Breast epithelium (tissue), 4 donors: ENCODE measurements at regions not wholly inside any gene's neighbourhood (a gene's known extent, or its start where the extent isn't known, plus 50 kb on each side); places are given as distances from the start of the nearest gene placed in this dataset.
"Not testable (repeated sequence)": the region's sequence is repeated elsewhere in the genome, so short reads cannot be mapped to it uniquely, and the experiment has no call there.

ENCODE experiments used
- DNase-seq, 2 donors: peaks; one replicate each; pipeline ENCODE4 v3.0.0-alpha.2; 2019; ENCODE audit warnings: low spot score in 2 of 2
- H3K27ac ChIP-seq, 2 donors: fragments of 200-600 bp; sonication (generic) in 1 of 2; one replicate each; pipeline ENCODE4 v1.5.1; 2016 to 2019; ENCODE audit warnings: mild to moderate bottlenecking in 1 of 2
- H3K27me3 ChIP-seq, 2 donors: fragments of 200-600 bp; sonication (generic) in 1 of 2; one replicate each; pipeline versions ENCODE4 v1.5.1 to v1.6.0; 2017 to 2019; ENCODE audit warnings: control low read depth in 1 of 2, mild to moderate bottlenecking in 1 of 2
- H3K36me3 ChIP-seq: fragments of 200-600 bp; one replicate; pipeline ENCODE4 v1.5.1; 2019
- H3K4me1 ChIP-seq, 2 donors: fragments of 200-600 bp; sonication (generic); one replicate each; pipeline ENCODE4 v1.5.1; 2016 to 2019; ENCODE audit warnings: control low read depth in 1 of 2
- H3K4me3 ChIP-seq, 3 donors: fragments of 200-600 bp; sonication (generic); 1 replicate in 2 of 3; 2 replicates in 1 of 3; pipeline ENCODE4 v1.5.1; 2016 to 2019; ENCODE audit warnings: mild to moderate bottlenecking in 3 of 3, moderate library complexity in 2 of 3
- H3K9me3 ChIP-seq, 2 donors: fragments of 200-600 bp; sonication (generic) in 1 of 2; one replicate each; pipeline ENCODE4 v1.5.1; 2016 to 2019; ENCODE audit warnings: control low read depth in 1 of 2
- POLR2A ChIP-seq: fragments of 450-650 bp; IDR thresholded peaks from one replicate; pipeline ENCODE4 v1.6.1; 2016; ENCODE audit warnings: antibody characterized with exemption, mild to moderate bottlenecking, moderate library complexity
- POLR2AphosphoS5 ChIP-seq, 3 donors: sonication (generic); formaldehyde crosslinking; IDR thresholded peaks; one replicate each; pipeline ENCODE4 v1.6.1; 2017; ENCODE audit warnings: antibody characterized with exemption in 3 of 3
- intact Hi-C: fragments of 100-400 bp; cut with DNase I; formaldehyde crosslinking; loops from one replicate; pipeline ENCODE4 v1.15.1; 2023; ENCODE audit warnings: low total_unique reads
- TF ChIP-seq, protein P1 (sequence below), 3 donors: fragments of 450-650 bp; IDR thresholded peaks; one replicate each; pipeline ENCODE4 v1.5.1; 2016 to 2017; ENCODE audit warnings: antibody characterized with exemption in 3 of 3, mild to moderate bottlenecking in 3 of 3, moderate library complexity in 3 of 3

- H3K4me1 ChIP-seq = no peaks in the 10 kb centered on the region
- H3K36me3 ChIP-seq = no peaks in the 10 kb centered on the region
- no peak overlapping the region for H3K4me3 ChIP-seq
- no peak for DNase-seq
- intact Hi-C loops = no loop called here
- TF ChIP-seq POLR2A (no peak), POLR2AphosphoS5 (IDR thresholded peaks at IDR 0.05) (no peak)
- TF ChIP-seq, protein P1, sequence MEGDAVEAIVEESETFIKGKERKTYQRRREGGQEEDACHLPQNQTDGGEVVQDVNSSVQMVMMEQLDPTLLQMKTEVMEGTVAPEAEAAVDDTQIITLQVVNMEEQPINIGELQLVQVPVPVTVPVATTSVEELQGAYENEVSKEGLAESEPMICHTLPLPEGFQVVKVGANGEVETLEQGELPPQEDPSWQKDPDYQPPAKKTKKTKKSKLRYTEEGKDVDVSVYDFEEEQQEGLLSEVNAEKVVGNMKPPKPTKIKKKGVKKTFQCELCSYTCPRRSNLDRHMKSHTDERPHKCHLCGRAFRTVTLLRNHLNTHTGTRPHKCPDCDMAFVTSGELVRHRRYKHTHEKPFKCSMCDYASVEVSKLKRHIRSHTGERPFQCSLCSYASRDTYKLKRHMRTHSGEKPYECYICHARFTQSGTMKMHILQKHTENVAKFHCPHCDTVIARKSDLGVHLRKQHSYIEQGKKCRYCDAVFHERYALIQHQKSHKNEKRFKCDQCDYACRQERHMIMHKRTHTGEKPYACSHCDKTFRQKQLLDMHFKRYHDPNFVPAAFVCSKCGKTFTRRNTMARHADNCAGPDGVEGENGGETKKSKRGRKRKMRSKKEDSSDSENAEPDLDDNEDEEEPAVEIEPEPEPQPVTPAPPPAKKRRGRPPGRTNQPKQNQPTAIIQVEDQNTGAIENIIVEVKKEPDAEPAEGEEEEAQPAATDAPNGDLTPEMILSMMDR (IDR thresholded peaks at IDR 0.05) = no peak
- no peaks in the 10 kb centered on the region for H3K9me3 ChIP-seq
- H3K27ac ChIP-seq = no peak overlapping the region
- no peaks in the 10 kb centered on the region for H3K27me3 ChIP-seq
Measured at GRCh38 chr10:90028312-90028711, 326.9 kb downstream of the KIF20B start.

DNA sequence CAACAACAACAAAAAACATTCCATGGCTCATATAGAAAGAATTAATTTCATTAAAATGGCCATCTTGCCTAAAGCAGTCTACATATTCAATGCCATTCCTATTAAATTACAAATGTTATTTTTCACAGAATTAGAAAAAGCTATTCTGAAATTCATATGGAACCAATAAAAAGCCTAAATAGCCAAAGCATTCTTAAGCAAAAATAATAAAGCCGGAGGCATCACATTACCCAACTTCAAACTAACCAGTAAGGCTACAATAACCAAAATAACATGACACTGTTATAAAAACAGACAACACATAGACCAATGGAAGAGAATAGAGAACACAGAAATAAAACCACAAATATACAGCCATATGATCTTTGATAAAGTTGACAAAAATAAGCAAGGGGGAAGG is 330.4 kb downstream of the KIF20B start:
- H3K4me3 ChIP-seq = no peak overlapping the region
- intact Hi-C loops = no loop called here

GRCh38 chr10:90032519-90032918 is 331.1 kb downstream of the KIF20B start:
- no peaks in the 10 kb centered on the region for H3K27me3 ChIP-seq
- intact Hi-C loops = no loop called here
- no peak overlapping the region for H3K4me3 ChIP-seq
- H3K27ac ChIP-seq = no peak overlapping the region
- no peaks in the 10 kb centered on the region for H3K9me3 ChIP-seq
- DNase-seq = no peak
- no peaks in the 10 kb centered on the region for H3K4me1 ChIP-seq
- TF ChIP-seq POLR2A = no peak
- no peak for TF ChIP-seq POLR2AphosphoS5 (IDR thresholded peaks at IDR 0.05)
- TF ChIP-seq, protein P1 (IDR thresholded peaks at IDR 0.05) = no peak
- no peaks in the 10 kb centered on the region for H3K36me3 ChIP-seq

More for the DNA sequence above, 330.4 kb downstream of the KIF20B start:
- H3K9me3 ChIP-seq = no peaks in the 10 kb centered on the region
- TF ChIP-seq, protein P1 (IDR thresholded peaks at IDR 0.05) = no peak
- TF ChIP-seq POLR2A (no peak), POLR2AphosphoS5 (IDR thresholded peaks at IDR 0.05) (no peak)
- no peak for DNase-seq
- H3K4me1 ChIP-seq = no peaks in the 10 kb centered on the region
- no peaks in the 10 kb centered on the region for H3K36me3 ChIP-seq
- H3K27ac ChIP-seq = no peak overlapping the region
- H3K27me3 ChIP-seq = no peaks in the 10 kb centered on the region

GRCh38 chr10:90034862-90035261 is 333.5 kb downstream of the KIF20B start:
- H3K36me3 ChIP-seq, H3K4me1 ChIP-seq, H3K27ac ChIP-seq, intact Hi-C loops, DNase-seq, H3K4me3 ChIP-seq, H3K9me3 ChIP-seq, H3K27me3 ChIP-seq: not testable (repeated sequence)

DNA sequence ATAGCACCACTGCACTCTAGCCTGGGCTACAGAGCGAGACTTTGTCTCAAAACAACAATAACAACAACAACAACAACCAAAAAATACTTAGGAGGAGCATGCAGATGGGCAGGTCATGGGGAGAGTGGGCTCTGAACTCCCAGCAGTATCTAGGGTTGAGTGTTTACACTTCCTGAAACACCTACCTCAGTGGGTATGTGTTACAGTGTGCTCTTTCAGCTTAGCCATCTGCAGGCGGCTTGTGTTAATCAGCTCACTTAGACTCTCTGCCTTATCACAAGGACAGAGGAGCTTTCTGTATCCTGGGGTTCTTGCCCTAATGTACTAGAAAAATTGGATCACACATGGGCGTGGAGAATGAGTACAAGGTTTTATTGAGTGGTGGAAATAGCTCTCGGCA is 340.2 kb downstream of the KIF20B start:
- intact Hi-C loops = no loop called here
- H3K36me3 ChIP-seq = no peaks in the 10 kb centered on the region
- TF ChIP-seq POLR2AphosphoS5 (IDR thresholded peaks at IDR 0.05) (no peak), POLR2A (no peak)
- TF ChIP-seq, protein P1 (IDR thresholded peaks at IDR 0.05) = no peak
- no peaks in the 10 kb centered on the region for H3K4me1 ChIP-seq
- H3K27me3 ChIP-seq = no peaks in the 10 kb centered on the region
- no peak overlapping the region for H3K27ac ChIP-seq
- no peak overlapping the region for H3K4me3 ChIP-seq
- DNase-seq = no peak
- no peaks in the 10 kb centered on the region for H3K9me3 ChIP-seq

DNA sequence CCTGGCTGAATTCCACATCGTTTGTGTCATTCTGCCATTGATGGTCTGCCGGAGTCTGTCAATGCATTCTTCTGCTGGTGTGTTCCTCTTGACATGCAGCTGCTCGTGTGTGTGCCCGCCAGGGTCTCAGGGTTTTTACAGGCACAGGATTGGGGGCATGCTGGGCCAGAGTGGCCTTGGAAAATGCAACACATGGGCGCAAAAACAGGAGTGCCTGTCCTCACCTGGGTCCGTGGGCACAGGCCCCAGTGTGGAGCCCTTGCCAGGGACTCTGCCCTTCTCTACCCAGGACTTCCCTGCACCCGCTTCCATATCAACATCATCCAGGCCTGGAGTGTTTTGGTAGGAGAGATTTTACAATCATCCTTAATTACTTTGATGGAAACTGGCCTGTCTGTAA is 340.7 kb downstream of the KIF20B start:
- Histone ChIP-seq H3K4me3 (no peak overlapping the region), H3K27ac (no peak overlapping the region), H3K36me3 (no peaks in the 10 kb centered on the region), H3K4me1 (no peaks in the 10 kb centered on the region), H3K27me3 (no peaks in the 10 kb centered on the region), H3K9me3 (no peaks in the 10 kb centered on the region)
- no peak for DNase-seq
- TF ChIP-seq POLR2AphosphoS5 (IDR thresholded peaks at IDR 0.05) = no peak
- TF ChIP-seq POLR2A = no peak
- TF ChIP-seq, protein P1 (IDR thresholded peaks at IDR 0.05) = no peak
- intact Hi-C loops = no loop called here
